H1 (cell line): ENCODE measurements at regions not wholly inside any gene's neighbourhood (a gene's known extent, or its start where the extent isn't known, plus 50 kb on each side); places are given as distances from the start of the nearest gene placed in this dataset.
A peak's percentile ranks its signal among the peaks of the same experiment; 100 is the strongest.

Experiments used
- CTCF ChIA-PET: fragments of 300-600 bp; sonication (Branson Sonifier 250); formaldehyde crosslinking; loops from one replicate; lab custom pipeline; 2021; ENCODE audit not compliant: partially characterized antibody; lab: Charles Lee
- POLR2A ChIA-PET: fragments of 300-600 bp; sonication (Branson Sonifier 250); formaldehyde crosslinking; loops from one replicate; lab custom pipeline; 2021; ENCODE audit warnings: inconsistent platforms; ENCODE audit not compliant: partially characterized antibody; lab: Charles Lee
- DNase-seq, 2 experiments: peaks; one replicate each; pipeline versions ENCODE4 v3.0.0 to v3.0.0-alpha.2; 2010 to 2022; ENCODE audit warnings: low spot score in 2 of 2, low read depth in 1 of 2, mixed read lengths in 1 of 2
- FAIRE-seq: peaks from 2 replicates; lab custom pipeline; 2011; peaks lifted over from hg19 to GRCh38; lab: Jason Lieb, UNC
- H2AFZ ChIP-seq: 2 replicates; pipeline ENCODE4 v1.8.1; 2012; ENCODE audit warnings: low read length, inconsistent platforms
- H2AK5ac ChIP-seq: 2 replicates; pipeline ENCODE4 v1.6.1; 2013; ENCODE audit warnings: low read depth, low read length
- H2BK120ac ChIP-seq: replicated peaks from 2 replicates; pipeline ENCODE3; 2013; ENCODE audit warnings: low read depth, low read length, inconsistent platforms
- H2BK12ac ChIP-seq: 2 replicates; pipeline ENCODE4 v1.6.1; 2013; ENCODE audit warnings: low read depth, low read length
- H2BK15ac ChIP-seq: 2 replicates; pipeline ENCODE4 v1.6.1; 2013; ENCODE audit warnings: low read length
- H2BK20ac ChIP-seq: 2 replicates; pipeline ENCODE4 v1.6.1; 2013; ENCODE audit warnings: low read length
- H2BK5ac ChIP-seq: 2 replicates; pipeline ENCODE4 v1.6.1; 2013; ENCODE audit warnings: low read depth, low read length
- H3K14ac ChIP-seq: 2 replicates; pipeline ENCODE4 v1.6.1; 2013; ENCODE audit warnings: inconsistent platforms; ENCODE audit not compliant: insufficient read length
- H3K18ac ChIP-seq: 2 replicates; pipeline ENCODE4 v1.6.1; 2013; ENCODE audit warnings: low read length; ENCODE audit errors: extremely low read depth
- H3K23ac ChIP-seq: 2 replicates; pipeline ENCODE4 v1.6.1; 2013; ENCODE audit warnings: inconsistent platforms; ENCODE audit not compliant: insufficient read length
- H3K23me2 ChIP-seq: 2 replicates; pipeline ENCODE4 v1.6.1; 2013; ENCODE audit warnings: low read depth, low read length
- H3K27ac ChIP-seq: 2 replicates; pipeline ENCODE4 v1.6.1; 2011; ENCODE audit warnings: low read depth, low read length, inconsistent platforms
- H3K27me3 ChIP-seq, 4 experiments: replicated peaks in 1 of 4; 1 replicate in 1 of 4; 2 replicates in 3 of 4; pipeline versions ENCODE4 v1.6.1 to v1.8.1; 2011 to 2013; ENCODE audit warnings: low read length in 3 of 4, mild to moderate bottlenecking in 3 of 4, inconsistent platforms in 2 of 4, mixed read lengths in 2 of 4, moderate library complexity in 1 of 4; ENCODE audit not compliant: control insufficient read depth in 3 of 4, insufficient read depth in 3 of 4; ENCODE audit errors: extremely low read depth in 1 of 4
- H3K36me3 ChIP-seq, 4 experiments: 2 replicates each; pipeline versions ENCODE4 v1.6.1 to v1.8.1; 2011 to 2013; ENCODE audit warnings: mild to moderate bottlenecking in 4 of 4, low read length in 3 of 4, moderate library complexity in 2 of 4, control low read depth in 1 of 4, inconsistent platforms in 1 of 4; ENCODE audit not compliant: insufficient read depth in 4 of 4, control insufficient read depth in 2 of 4
- H3K4ac ChIP-seq: replicated peaks from 2 replicates; pipeline ENCODE3; 2013; ENCODE audit warnings: low read length, low read depth, mixed read lengths, inconsistent platforms; ENCODE audit not compliant: insufficient read length
- H3K4me1 ChIP-seq, 4 experiments: replicated peaks in 1 of 4; 1 replicate in 1 of 4; 2 replicates in 3 of 4; pipeline versions ENCODE4 v1.6.1 to v1.8.1; 2011 to 2013; ENCODE audit warnings: low read length in 3 of 4, inconsistent platforms in 2 of 4, mixed read lengths in 1 of 4; ENCODE audit not compliant: insufficient read depth in 4 of 4, control insufficient read depth in 3 of 4
- H3K4me2 ChIP-seq, 2 experiments: 2 replicates each; pipeline versions ENCODE4 v1.6.1 to v1.8.1; 2011 to 2013; ENCODE audit warnings: low read depth in 2 of 2, low read length in 2 of 2, control low read depth in 1 of 2, inconsistent platforms in 1 of 2, mild to moderate bottlenecking in 1 of 2; ENCODE audit not compliant: insufficient read depth in 1 of 2
- H3K4me3 ChIP-seq, 4 experiments: fragments of 200-600, 300-600 bp in 1 of 4; sonication (generic), shearing (Covaris generic), sonication (Bioruptor Twin) in 1 of 4; 2 replicates each; pipeline versions ENCODE4 v1.5.1 to v1.8.1; 2011 to 2016; ENCODE audit warnings: low read length in 4 of 4, low read depth in 3 of 4, control low read depth in 2 of 4, inconsistent platforms in 2 of 4, mild to moderate bottlenecking in 2 of 4, mixed read lengths in 1 of 4, moderate library complexity in 1 of 4; ENCODE audit not compliant: insufficient read depth in 2 of 4; ENCODE audit errors: extremely low read depth in 1 of 4
- H3K56ac ChIP-seq: replicated peaks from 2 replicates; pipeline ENCODE3; 2013; ENCODE audit warnings: low read depth, mild to moderate bottlenecking, mixed read lengths, low read length, inconsistent platforms; ENCODE audit not compliant: insufficient read length
- H3K79me1 ChIP-seq: 2 replicates; pipeline ENCODE4 v1.6.1; 2013; ENCODE audit warnings: low read depth, low read length, control low read depth
- H3K79me2 ChIP-seq, 2 experiments: 2 replicates each; pipeline versions ENCODE4 v1.6.1 to v1.8.1; 2012 to 2013; ENCODE audit warnings: low read length in 2 of 2, mild to moderate bottlenecking in 2 of 2, inconsistent platforms in 1 of 2; ENCODE audit not compliant: insufficient read depth in 2 of 2, control insufficient read depth in 1 of 2
- H3K9ac ChIP-seq, 4 experiments: replicated peaks in 1 of 4; 1 replicate in 1 of 4; 2 replicates in 3 of 4; pipeline versions ENCODE4 v1.6.1 to v1.8.1; 2011 to 2013; ENCODE audit warnings: low read depth in 3 of 4, low read length in 3 of 4, control low read depth in 2 of 4, mild to moderate bottlenecking in 2 of 4, moderate library complexity in 2 of 4, inconsistent platforms in 1 of 4; ENCODE audit errors: extremely low read depth in 1 of 4
- H3K9me3 ChIP-seq, 2 experiments: 2 replicates each; pipeline versions ENCODE4 v1.6.1 to v1.8.1; 2012 to 2013; ENCODE audit warnings: mild to moderate bottlenecking in 2 of 2, moderate library complexity in 2 of 2, control low read depth in 1 of 2, inconsistent platforms in 1 of 2, low read depth in 1 of 2, low read length in 1 of 2, mixed read lengths in 1 of 2; ENCODE audit not compliant: insufficient read depth in 2 of 2
- H4K20me1 ChIP-seq, 2 experiments: replicated peaks in 1 of 2; 2 replicates each; pipeline versions ENCODE3 to v1.8.1; 2011 to 2013; ENCODE audit warnings: inconsistent platforms in 2 of 2, low read length in 2 of 2, mild to moderate bottlenecking in 1 of 2; ENCODE audit not compliant: insufficient read depth in 2 of 2, control insufficient read depth in 1 of 2
- H4K5ac ChIP-seq: 2 replicates; pipeline ENCODE4 v1.6.1; 2013; ENCODE audit warnings: low read length, low read depth, mixed read lengths, inconsistent platforms; ENCODE audit not compliant: insufficient read length
- H4K8ac ChIP-seq: 2 replicates; pipeline ENCODE4 v1.8.0; 2013; ENCODE audit warnings: mild to moderate bottlenecking, moderate library complexity, low read length, inconsistent platforms; ENCODE audit not compliant: insufficient read depth; ENCODE audit errors: extremely low read depth
- H4K91ac ChIP-seq: replicated peaks from 2 replicates; pipeline ENCODE3; 2013; ENCODE audit warnings: low read length, mixed read lengths, inconsistent platforms; ENCODE audit not compliant: insufficient read length
- CEBPB ChIP-seq: IDR thresholded peaks from 2 replicates; pipeline ENCODE4 v1.6.1; 2012; ENCODE audit warnings: low read depth, low read length
- CHD2 ChIP-seq: IDR thresholded peaks from 2 replicates; pipeline ENCODE4 v1.6.1; 2012; ENCODE audit warnings: low read length, improper control_type of control experiment
- KDM5A ChIP-seq: fragments of 200-600 bp; IDR thresholded peaks from 2 replicates; pipeline ENCODE4 v1.7.1; 2012; ENCODE audit warnings: mild to moderate bottlenecking, low read length, inconsistent platforms, mixed read lengths
- MAX ChIP-seq: IDR thresholded peaks from 2 replicates; pipeline ENCODE4 v1.6.1; 2012; ENCODE audit warnings: inconsistent platforms
- POU5F1 ChIP-seq: IDR thresholded peaks from 2 replicates; pipeline ENCODE4 v1.6.1; 2011; ENCODE audit warnings: low read depth, mild to moderate bottlenecking, low read length, moderate library complexity
- RBBP5 ChIP-seq: IDR thresholded peaks from 2 replicates; pipeline ENCODE4 v1.7.1; 2012; ENCODE audit warnings: low read depth, mild to moderate bottlenecking, inconsistent platforms, low read length, moderate library complexity, borderline replicate concordance
- SIRT6 ChIP-seq: IDR thresholded peaks from one replicate; pipeline ENCODE4 v1.7.1; 2012; ENCODE audit warnings: low read length, inconsistent platforms
- SP4 ChIP-seq: IDR thresholded peaks from 2 replicates; pipeline ENCODE4 v1.6.1; 2012; ENCODE audit warnings: low read length, inconsistent platforms
- SRF ChIP-seq: IDR thresholded peaks from 2 replicates; pipeline ENCODE4 v1.6.1; 2011; ENCODE audit warnings: mild to moderate bottlenecking, low read depth, low read length, moderate library complexity
- SUZ12 ChIP-seq: fragments of 200-600 bp; sonication (generic); IDR thresholded peaks from 2 replicates; pipeline ENCODE4 v1.6.1; 2012; ENCODE audit warnings: mild to moderate bottlenecking, inconsistent platforms, low read length, moderate library complexity, mixed read lengths
- WGBS, 2 experiments: shearing (Covaris generic) in 1 of 2; methylation state at CpG; one replicate each; pipeline versions ENCODE4 v1.1.6 to v1.1.7; 2013 to 2015; ENCODE audit warnings: low lambda C conversion rate in 2 of 2, mixed read lengths in 2 of 2, inconsistent platforms in 1 of 2, low coverage in 1 of 2, missing lambda C conversion rate in 1 of 2; ENCODE audit not compliant: insufficient replicate concordance in 2 of 2, insufficient coverage in 1 of 2, insufficient read length in 1 of 2; ENCODE audit errors: extremely low coverage in 1 of 2, missing lambda C conversion rate in 1 of 2; 5-methylcytosine and 5-hydroxymethylcytosine counted together
- TF ChIP-seq, protein P1 (sequence below), 3 experiments: IDR thresholded peaks; 1 replicate in 2 of 3; 2 replicates in 1 of 3; pipeline versions ENCODE4 v1.5.1 to v1.6.1; 2011; ENCODE audit warnings: low read length in 3 of 3, mild to moderate bottlenecking in 3 of 3, inconsistent platforms in 2 of 3, low read depth in 1 of 3, moderate library complexity in 1 of 3; ENCODE audit not compliant: insufficient read depth in 1 of 3; ENCODE audit errors: control extremely low read depth in 1 of 3

DNA sequence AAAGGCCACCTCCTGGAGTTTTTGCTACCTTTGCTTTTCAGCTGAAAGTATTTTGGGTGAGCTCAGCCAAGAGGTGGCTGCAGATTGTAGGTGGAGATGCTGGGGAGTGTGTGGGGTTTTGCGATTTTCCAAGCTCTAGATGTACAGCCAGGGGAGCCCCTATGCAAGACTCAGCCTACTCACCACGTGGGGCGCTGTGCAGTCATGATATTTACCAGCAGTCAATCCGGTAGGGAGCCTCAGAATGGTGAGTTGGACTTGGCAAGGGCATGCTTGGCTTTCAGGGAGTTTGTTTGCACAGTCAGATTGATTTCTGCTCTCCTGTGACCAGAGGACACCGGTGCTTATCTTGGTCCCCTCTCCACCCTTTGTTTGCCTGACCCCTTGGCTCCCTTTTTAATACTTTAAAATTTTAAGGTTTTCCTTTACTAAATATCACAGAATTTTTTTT is 175.3 kb downstream of the UTP18 start:
- H2BK12ac ChIP-seq = no peak overlapping the region
- H3K23ac ChIP-seq = no peak overlapping the region
- no peak overlapping the region for H3K56ac ChIP-seq
- no peak overlapping the region for H3K9ac ChIP-seq
- H2BK120ac ChIP-seq = no peak overlapping the region
- H3K23me2 ChIP-seq = no peaks in the 10 kb centered on the region
- no peaks in the 10 kb centered on the region for H3K79me1 ChIP-seq
- ChIA-PET POLR2A (no interaction called here), CTCF (interaction anchor here (0.6 to 2.9 kb wide), 34 partner anchors 9 to 1158 kb away, joined by 3 to 21 read pairs (median 5); no protein-coding TSS in a partner anchor)
- H3K9me3 ChIP-seq = peaks cover 4 to 5% of the 10 kb centered on the region in 2 experiments; a peak in 1 of 4 replicates
- no peak overlapping the region for H3K18ac ChIP-seq
- no peak overlapping the region for H3K27ac ChIP-seq
- no peak overlapping the region for H4K91ac ChIP-seq
- H2BK5ac ChIP-seq = no peak overlapping the region
- DNase-seq (peak; percentile 7 to 72), FAIRE-seq (peak; percentile 88)
- H3K36me3 ChIP-seq = no peaks in the 10 kb centered on the region
- H3K4ac ChIP-seq = no peak overlapping the region
- no peaks in the 10 kb centered on the region for H4K20me1 ChIP-seq
- H2BK15ac ChIP-seq = no peak overlapping the region
- H3K27me3 ChIP-seq = no peaks in the 10 kb centered on the region
- H3K4me3 ChIP-seq = no peak overlapping the region
- no peak overlapping the region for H3K14ac ChIP-seq
- peaks cover 0 to 3% (median 0%) of the 10 kb centered on the region in 4 experiments; a peak in 2 of 7 replicates for H3K4me1 ChIP-seq
- peak overlapping the region; percentile 26 for H4K5ac ChIP-seq
- no peak overlapping the region for H2BK20ac ChIP-seq
- H3K4me2 ChIP-seq = no peak overlapping the region
- peak overlapping the region; percentile 80; the same call in 1 of the 2 replicates for H2AFZ ChIP-seq
- no peak overlapping the region for H4K8ac ChIP-seq
- no peak overlapping the region for H2AK5ac ChIP-seq
- 34% methylated on average over 5 of the region's 5 CpGs; no CpG with 5 or more reads in 1 of the 2 experiments for WGBS, 2 experiments
- H3K79me2 ChIP-seq = no peaks in the 10 kb centered on the region
- TF ChIP-seq POU5F1 (no peak), SUZ12 (no peak), MAX (peak; percentile 38; the same call in 1 of the 2 replicates), KDM5A (no peak), SP4 (no peak), SRF (no peak), CHD2 (no peak), RBBP5 (no peak), CEBPB (no peak), SIRT6 (no peak)
- TF ChIP-seq, protein P1, sequence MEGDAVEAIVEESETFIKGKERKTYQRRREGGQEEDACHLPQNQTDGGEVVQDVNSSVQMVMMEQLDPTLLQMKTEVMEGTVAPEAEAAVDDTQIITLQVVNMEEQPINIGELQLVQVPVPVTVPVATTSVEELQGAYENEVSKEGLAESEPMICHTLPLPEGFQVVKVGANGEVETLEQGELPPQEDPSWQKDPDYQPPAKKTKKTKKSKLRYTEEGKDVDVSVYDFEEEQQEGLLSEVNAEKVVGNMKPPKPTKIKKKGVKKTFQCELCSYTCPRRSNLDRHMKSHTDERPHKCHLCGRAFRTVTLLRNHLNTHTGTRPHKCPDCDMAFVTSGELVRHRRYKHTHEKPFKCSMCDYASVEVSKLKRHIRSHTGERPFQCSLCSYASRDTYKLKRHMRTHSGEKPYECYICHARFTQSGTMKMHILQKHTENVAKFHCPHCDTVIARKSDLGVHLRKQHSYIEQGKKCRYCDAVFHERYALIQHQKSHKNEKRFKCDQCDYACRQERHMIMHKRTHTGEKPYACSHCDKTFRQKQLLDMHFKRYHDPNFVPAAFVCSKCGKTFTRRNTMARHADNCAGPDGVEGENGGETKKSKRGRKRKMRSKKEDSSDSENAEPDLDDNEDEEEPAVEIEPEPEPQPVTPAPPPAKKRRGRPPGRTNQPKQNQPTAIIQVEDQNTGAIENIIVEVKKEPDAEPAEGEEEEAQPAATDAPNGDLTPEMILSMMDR (IDR thresholded peaks at IDR 0.05; ENCODE audit: control extremely low read depth in 1 of 3, insufficient read depth in 1 of 3, low read depth in 1 of 3, low read length in 3 of 3) = peak; percentile 78 to 81 (median 80)
